ENCODE measurements at regions not wholly inside any gene's neighbourhood (a gene's known extent, or its start where the extent isn't known, plus 50 kb on each side); places are given as distances from the start of the nearest gene placed in this dataset.

- POLR2A ChIA-PET: no interaction called here
- H3K9ac ChIP-seq (ENCODE audit: control insufficient read depth, insufficient read depth, low read length): no peak overlapping the region
- SMC1A ChIA-PET (ENCODE audit: uncharacterized antibody, unreplicated experiment): no interaction called here
- intact Hi-C loops (cut with micrococcal nuclease; ENCODE audit: unreplicated experiment) (no loop called here), in situ Hi-C loops (cut with MboI) (no loop called here)
- CTCF ChIA-PET: no interaction called here
- FAIRE-seq: no peak
- no peak for DNase-seq (ENCODE audit: low read depth, low spot score)
- 48% methylated on average over 4 of the region's 4 CpGs for WGBS (ENCODE audit: insufficient coverage, insufficient replicate concordance, low lambda C conversion rate, missing lambda C conversion rate)
- H3K27me3 ChIP-seq (replicated peaks in 1 of 2; ENCODE audit: control insufficient read depth in 2 of 2, insufficient read depth in 2 of 2, low read length in 1 of 2): no peaks in the 10 kb centered on the region
- no peaks in the 10 kb centered on the region for H4K20me1 ChIP-seq (ENCODE audit: control insufficient read depth, insufficient read depth)
- H3K9me3 ChIP-seq (replicated peaks; ENCODE audit: control insufficient read depth, insufficient read depth, low read length): no peaks in the 10 kb centered on the region; the same call in 2 of the 3 replicates
- BruUV-seq (replicated peaks): no TSS peak
- RAD21 ChIA-PET (ENCODE audit: unreplicated experiment): no interaction called here
- H2AFZ ChIP-seq (ENCODE audit: control insufficient read depth, low read depth, low read length): no peak overlapping the region
- no peaks in the 10 kb centered on the region for H3K36me3 ChIP-seq (ENCODE audit: control insufficient read depth in 2 of 2, insufficient read depth in 2 of 2, low read length in 1 of 2)
- H3K27ac ChIP-seq (ENCODE audit: control insufficient read depth, insufficient read depth): no peak overlapping the region
- H3K4me2 ChIP-seq (ENCODE audit: control insufficient read depth, insufficient read depth): no peak overlapping the region
- ATAC-seq: no peak
- no peaks in the 10 kb centered on the region for H3K79me2 ChIP-seq (ENCODE audit: control insufficient read depth, insufficient read depth, low read length)
- no peak overlapping the region for H3K4me3 ChIP-seq
- no peaks in the 10 kb centered on the region for H3K4me1 ChIP-seq (ENCODE audit: control insufficient read depth, insufficient read depth, low read length)
- TF ChIP-seq BCLAF1 (IDR thresholded peaks at IDR 0.05) (no peak), JUND (IDR thresholded peaks at IDR 0.05; ENCODE audit: low read depth, low read length) (no peak), DPF2 (IDR thresholded peaks at IDR 0.05) (no peak), STAT1 (conservative IDR thresholded peaks at IDR 0.05) (no peak), PBX3 (IDR thresholded peaks at IDR 0.05; ENCODE audit: insufficient replicate concordance, low read depth, low read length) (no peak), E4F1 (IDR thresholded peaks at IDR 0.05; ENCODE audit: borderline replicate concordance, partially characterized antibody) (no peak), MLLT1 (IDR thresholded peaks at IDR 0.05) (no peak), CBX3 (IDR thresholded peaks at IDR 0.05; ENCODE audit: borderline replicate concordance, low read depth) (no peak), IRF5 (IDR thresholded peaks at IDR 0.05; ENCODE audit: borderline replicate concordance) (no peak), CREB1 (IDR thresholded peaks at IDR 0.05; ENCODE audit: low read depth) (no peak)
Observed at GRCh38 chr18:40976050-40976449, 979.0 kb upstream of the PIK3C3 start.

All from GM12878 (cell line).